Astrocyte of the cerebellum (primary cell): ENCODE measurements at regions not wholly inside any gene's neighbourhood (a gene's known extent, or its start where the extent isn't known, plus 50 kb on each side); places are given as distances from the start of the nearest gene placed in this dataset.

ENCODE experiments used
- DNase-seq: peaks from one replicate; pipeline ENCODE4 v3.0.0-alpha.2; 2011; ENCODE audit warnings: low read depth
- H3K4me3 ChIP-seq: 2 replicates; pipeline ENCODE4 v1.5.1; 2011; ENCODE audit warnings: mild to moderate bottlenecking, low read depth, low read length, moderate library complexity
- in situ Hi-C: cut with HindIII; loops from 2 replicates; pipeline ENCODE4 v1.10.0; 2017; ENCODE audit warnings: low sequenced_read_pairs
- TF ChIP-seq, protein P1 (sequence below): IDR thresholded peaks from 2 replicates; pipeline ENCODE4 v1.5.1; 2012; ENCODE audit warnings: low read length, low read depth, moderate library complexity, mild to moderate bottlenecking; ENCODE audit errors: missing control alignments

DNA sequence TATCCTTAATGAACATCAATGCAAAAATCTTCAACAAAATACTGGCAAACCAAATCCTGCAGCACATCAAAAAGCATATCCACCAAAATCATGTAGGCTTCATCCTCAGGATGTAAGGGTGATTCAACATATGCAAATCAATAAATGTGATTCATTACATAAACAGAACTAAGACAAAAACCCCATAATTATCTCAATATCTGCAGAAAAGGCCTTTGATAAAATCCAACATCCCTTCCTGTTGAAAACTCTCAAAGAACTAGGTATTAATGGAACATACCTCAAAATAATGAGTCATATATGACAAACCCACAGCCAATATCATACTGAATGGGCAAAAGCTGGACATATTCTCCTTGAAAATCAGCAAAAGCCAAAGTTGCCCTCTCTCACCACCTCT is 54.6 kb upstream of the DEPDC1 start:
- H3K4me3 ChIP-seq = no peak overlapping the region
- no peak for DNase-seq
- in situ Hi-C loops = no loop called here
- TF ChIP-seq, protein P1, sequence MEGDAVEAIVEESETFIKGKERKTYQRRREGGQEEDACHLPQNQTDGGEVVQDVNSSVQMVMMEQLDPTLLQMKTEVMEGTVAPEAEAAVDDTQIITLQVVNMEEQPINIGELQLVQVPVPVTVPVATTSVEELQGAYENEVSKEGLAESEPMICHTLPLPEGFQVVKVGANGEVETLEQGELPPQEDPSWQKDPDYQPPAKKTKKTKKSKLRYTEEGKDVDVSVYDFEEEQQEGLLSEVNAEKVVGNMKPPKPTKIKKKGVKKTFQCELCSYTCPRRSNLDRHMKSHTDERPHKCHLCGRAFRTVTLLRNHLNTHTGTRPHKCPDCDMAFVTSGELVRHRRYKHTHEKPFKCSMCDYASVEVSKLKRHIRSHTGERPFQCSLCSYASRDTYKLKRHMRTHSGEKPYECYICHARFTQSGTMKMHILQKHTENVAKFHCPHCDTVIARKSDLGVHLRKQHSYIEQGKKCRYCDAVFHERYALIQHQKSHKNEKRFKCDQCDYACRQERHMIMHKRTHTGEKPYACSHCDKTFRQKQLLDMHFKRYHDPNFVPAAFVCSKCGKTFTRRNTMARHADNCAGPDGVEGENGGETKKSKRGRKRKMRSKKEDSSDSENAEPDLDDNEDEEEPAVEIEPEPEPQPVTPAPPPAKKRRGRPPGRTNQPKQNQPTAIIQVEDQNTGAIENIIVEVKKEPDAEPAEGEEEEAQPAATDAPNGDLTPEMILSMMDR = no peak

DNA sequence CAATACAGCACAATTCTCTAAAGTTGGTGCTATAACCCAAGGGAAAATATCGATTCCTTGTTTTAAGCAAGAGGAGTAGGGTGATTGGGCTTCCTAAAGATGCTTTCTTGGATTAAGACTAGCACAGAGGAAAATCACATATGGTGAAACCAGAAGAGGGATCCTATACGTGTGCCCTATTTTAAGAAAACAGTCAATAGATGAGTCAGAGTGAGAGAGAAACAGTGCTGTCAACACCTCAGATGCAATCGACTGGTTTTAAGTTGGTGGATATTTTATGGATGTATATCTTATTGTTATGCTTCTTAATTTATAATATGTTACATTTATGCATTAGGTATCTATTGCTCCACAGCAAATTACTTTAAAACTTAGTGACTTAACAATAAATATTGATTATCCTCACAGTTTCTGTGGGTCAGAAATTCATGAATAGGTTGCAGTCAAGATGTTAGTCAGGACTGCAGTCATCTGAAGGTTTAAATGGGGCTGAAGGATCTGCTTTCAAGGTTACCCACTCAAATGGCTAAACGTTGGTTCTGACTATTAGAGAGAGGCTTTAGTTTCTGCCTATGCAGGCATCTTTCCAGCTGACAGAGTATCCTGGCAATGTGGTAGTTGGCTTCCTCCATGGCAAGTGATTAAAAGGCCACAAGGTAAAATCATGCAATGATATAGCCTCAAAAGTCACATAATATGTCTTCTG is 61.6 kb upstream of the DEPDC1 start:
- no peak overlapping the region for H3K4me3 ChIP-seq
- TF ChIP-seq, protein P1 = no peak
- in situ Hi-C loops = no loop called here
- DNase-seq = no peak

DNA sequence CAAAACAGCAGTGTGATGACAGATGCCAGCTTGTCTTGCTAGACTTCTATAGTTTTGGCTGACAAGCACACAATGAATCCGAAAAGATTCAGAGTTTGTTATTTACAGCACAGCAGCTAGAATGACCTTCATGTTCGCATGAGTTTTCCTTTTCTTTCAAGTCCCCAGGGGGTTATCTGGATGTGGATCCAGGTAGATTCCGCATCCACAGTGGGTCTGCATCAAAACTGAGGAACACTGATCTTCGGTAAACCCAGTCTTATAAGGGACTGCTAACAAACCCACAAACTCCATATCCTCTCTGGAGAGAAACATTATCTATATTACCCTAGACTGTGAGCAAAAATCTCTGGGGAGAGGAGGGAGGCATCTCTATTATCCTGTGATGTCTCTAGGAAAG is 69.0 kb upstream of the DEPDC1 start:
- in situ Hi-C loops = no loop called here
- H3K4me3 ChIP-seq = no peak overlapping the region
- no peak for DNase-seq
- TF ChIP-seq, protein P1 = no peak

DNA sequence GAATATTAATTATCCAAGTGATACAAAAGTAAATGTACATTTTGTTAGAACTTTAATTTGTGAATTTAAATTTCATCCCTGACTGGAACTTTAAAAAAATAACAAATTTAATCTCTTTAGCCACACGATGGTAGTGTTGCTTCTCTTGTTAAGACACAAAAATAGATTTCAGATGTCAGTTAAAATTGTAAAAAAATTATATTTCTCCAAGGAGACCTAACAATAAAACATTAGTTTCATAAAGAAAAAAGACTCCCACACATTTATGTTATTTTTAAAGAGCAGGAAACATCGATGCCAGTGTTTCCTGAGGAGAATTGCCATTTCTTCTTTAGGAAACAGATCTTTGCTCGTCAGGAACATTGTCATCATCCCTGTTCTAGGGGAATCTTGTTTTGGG is 74.0 kb upstream of the DEPDC1 start:
- TF ChIP-seq, protein P1 = no peak
- H3K4me3 ChIP-seq = no peak overlapping the region
- in situ Hi-C loops = no loop called here
- DNase-seq = no peak

DNA sequence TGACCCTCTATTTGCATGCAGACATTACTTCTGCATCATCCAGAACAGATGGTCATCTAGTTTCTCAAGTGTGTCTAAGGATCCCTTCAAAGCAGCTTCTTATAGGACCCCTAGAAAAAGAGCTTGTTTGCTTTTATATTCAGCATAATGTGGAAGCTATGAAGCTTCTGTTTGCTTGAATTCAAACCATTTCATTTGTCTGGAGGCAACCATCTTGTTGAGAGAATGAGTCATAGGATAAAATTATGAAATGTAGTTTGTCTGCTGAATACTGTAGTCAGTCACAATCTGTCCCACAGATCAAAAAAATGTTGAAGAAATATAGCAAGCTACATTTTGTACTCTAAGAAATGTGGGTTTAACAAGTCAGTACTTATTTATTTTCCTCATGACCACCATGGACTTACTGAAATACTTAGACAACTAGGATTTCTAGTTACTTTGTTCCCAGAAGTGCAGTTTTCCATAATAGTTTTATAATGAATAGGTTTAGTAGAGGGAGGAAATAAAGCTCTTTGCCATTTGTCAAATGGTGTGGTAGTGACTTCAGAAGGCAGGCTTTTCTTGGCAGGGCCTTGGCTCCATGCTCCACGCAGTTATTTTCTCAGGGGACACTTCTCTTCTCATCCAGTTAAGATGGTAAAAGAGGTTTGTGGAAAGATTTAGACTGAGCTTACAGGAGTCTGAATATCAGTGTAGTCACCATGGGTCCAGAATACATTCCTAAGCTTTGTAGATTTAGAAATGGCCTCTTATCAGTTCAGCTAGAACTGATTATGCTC is 74.8 kb upstream of the DEPDC1 start:
- in situ Hi-C loops = no loop called here
- no peak overlapping the region for H3K4me3 ChIP-seq
- TF ChIP-seq, protein P1 = no peak
- DNase-seq = no peak

DNA sequence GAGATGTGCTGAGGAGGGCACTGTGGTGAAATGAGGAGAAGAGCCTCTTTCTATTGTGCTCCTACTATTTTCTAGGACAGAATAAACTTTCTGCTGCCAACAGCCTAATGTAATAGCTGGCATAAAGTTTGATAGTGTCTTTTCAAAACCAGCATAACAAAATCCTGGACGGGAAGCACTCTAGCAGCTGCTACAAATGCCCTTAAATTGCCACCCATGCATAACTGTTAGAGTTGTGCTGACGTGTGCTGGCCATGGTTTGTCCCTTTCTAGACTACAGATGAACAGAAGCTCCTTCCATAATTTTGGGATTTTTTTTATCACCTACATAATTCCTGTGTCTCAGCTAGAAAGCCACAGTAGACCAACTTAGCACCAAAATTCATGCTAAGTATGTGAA is 88.5 kb upstream of the DEPDC1 start:
- TF ChIP-seq, protein P1 = no peak
- DNase-seq = no peak
- in situ Hi-C loops = no loop called here
- no peak overlapping the region for H3K4me3 ChIP-seq
